ENCODE measurements at regions not wholly inside any gene's neighbourhood (a gene's known extent, or its start where the extent isn't known, plus 50 kb on each side); places are given as distances from the start of the nearest gene placed in this dataset.

- no peak overlapping the region for H3K27ac ChIP-seq (ENCODE audit: insufficient read length, low read depth, low read length)
- H3K79me2 ChIP-seq (ENCODE audit: insufficient read depth, low read length) = no peaks in the 10 kb centered on the region
- no peak overlapping the region for H3K23ac ChIP-seq (ENCODE audit: insufficient read length, low read depth, low read length)
- DNase-seq = no peak
- Mint-ChIP-seq H3K4me1 (peaks cover 12 to 16% of the 10 kb centered on the region in 2 experiments), H3K4me3 (no peak overlapping the region), H3K36me3 (ENCODE audit: insufficient read depth in 1 of 3, low read depth in 3 of 3) (no peaks in the 10 kb centered on the region), H3K27me3 (ENCODE audit: low read depth) (no peaks in the 10 kb centered on the region), H3K27ac (no peak overlapping the region), H3K9me3 (no peaks in the 10 kb centered on the region)
- no peak overlapping the region for H2BK20ac ChIP-seq (ENCODE audit: low read depth, low read length, poor library complexity, severe bottlenecking)
- H3K14ac ChIP-seq (ENCODE audit: insufficient read depth, low read length) = no peak overlapping the region
- H3K9me3 ChIP-seq (ENCODE audit: control insufficient read depth, low read depth, low read length) = no peaks in the 10 kb centered on the region
- no peak overlapping the region for H2BK12ac ChIP-seq (ENCODE audit: insufficient read length, low read depth, low read length)
- TF ChIP-seq, protein P1, sequence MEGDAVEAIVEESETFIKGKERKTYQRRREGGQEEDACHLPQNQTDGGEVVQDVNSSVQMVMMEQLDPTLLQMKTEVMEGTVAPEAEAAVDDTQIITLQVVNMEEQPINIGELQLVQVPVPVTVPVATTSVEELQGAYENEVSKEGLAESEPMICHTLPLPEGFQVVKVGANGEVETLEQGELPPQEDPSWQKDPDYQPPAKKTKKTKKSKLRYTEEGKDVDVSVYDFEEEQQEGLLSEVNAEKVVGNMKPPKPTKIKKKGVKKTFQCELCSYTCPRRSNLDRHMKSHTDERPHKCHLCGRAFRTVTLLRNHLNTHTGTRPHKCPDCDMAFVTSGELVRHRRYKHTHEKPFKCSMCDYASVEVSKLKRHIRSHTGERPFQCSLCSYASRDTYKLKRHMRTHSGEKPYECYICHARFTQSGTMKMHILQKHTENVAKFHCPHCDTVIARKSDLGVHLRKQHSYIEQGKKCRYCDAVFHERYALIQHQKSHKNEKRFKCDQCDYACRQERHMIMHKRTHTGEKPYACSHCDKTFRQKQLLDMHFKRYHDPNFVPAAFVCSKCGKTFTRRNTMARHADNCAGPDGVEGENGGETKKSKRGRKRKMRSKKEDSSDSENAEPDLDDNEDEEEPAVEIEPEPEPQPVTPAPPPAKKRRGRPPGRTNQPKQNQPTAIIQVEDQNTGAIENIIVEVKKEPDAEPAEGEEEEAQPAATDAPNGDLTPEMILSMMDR (conservative IDR thresholded peaks at IDR 0.05) = no peak
- H2BK120ac ChIP-seq (ENCODE audit: low read depth, low read length, poor library complexity, severe bottlenecking) = no peak overlapping the region
- H3K4me2 ChIP-seq (ENCODE audit: insufficient read depth, insufficient read length, low read length) = no peak overlapping the region
- no peak overlapping the region for H4K8ac ChIP-seq (replicated peaks; ENCODE audit: insufficient read length, low read depth, low read length)
- no peak overlapping the region for H3K56ac ChIP-seq (ENCODE audit: insufficient read length, low read depth, low read length)
- H3K9ac ChIP-seq (ENCODE audit: extremely low read depth, insufficient read length, low read length) = no peak overlapping the region
- no peak overlapping the region for H4K91ac ChIP-seq (ENCODE audit: insufficient read length, low read depth, low read length)
- H3K23me2 ChIP-seq (ENCODE audit: insufficient read length, low read depth, low read length, poor library complexity, severe bottlenecking) = no peaks in the 10 kb centered on the region
- H3K4ac ChIP-seq (ENCODE audit: low read depth, low read length) = no peak overlapping the region
- no peaks in the 10 kb centered on the region for H3K27me3 ChIP-seq (ENCODE audit: insufficient read depth, low read length)
- H3K4me1 ChIP-seq (ENCODE audit: insufficient read depth, low read length) = no peaks in the 10 kb centered on the region
- WGBS (ENCODE audit: extremely low coverage, insufficient read length, low lambda C conversion rate) = no CpG with 5 or more reads among the region's 2 CpGs
- no peak overlapping the region for H2BK5ac ChIP-seq (ENCODE audit: insufficient read length, low read length)
- no peak overlapping the region for H2BK15ac ChIP-seq (ENCODE audit: low read depth, low read length)
- H2AFZ ChIP-seq (ENCODE audit: low read length) = no peak overlapping the region
- H3K79me1 ChIP-seq (ENCODE audit: insufficient read depth, low read depth, low read length, poor library complexity, severe bottlenecking) = no peaks in the 10 kb centered on the region
- H4K5ac ChIP-seq (ENCODE audit: insufficient read length, low read depth, low read length) = no peak overlapping the region
- H3T11ph ChIP-seq (ENCODE audit: low read length) = no peak overlapping the region
- H3K18ac ChIP-seq (ENCODE audit: insufficient read length, low read depth, low read length) = no peak overlapping the region
- H2AK5ac ChIP-seq (ENCODE audit: insufficient read length, low read length) = no peak overlapping the region
- H4K20me1 ChIP-seq (ENCODE audit: control insufficient read depth, insufficient read depth, insufficient read length) = no peaks in the 10 kb centered on the region
Measured at GRCh38 chr14:61627612-61628011, 67.7 kb upstream of the HIF1A start.

All from H9 (cell line).